HepG2 (cell line): ENCODE measurements at regions not wholly inside any gene's neighbourhood (a gene's known extent, or its start where the extent isn't known, plus 50 kb on each side); places are given as distances from the start of the nearest gene placed in this dataset.

Experiments
- ATAC-seq: fragments of 200-7000 bp; cut with Tn5 transposase; 3 replicates; pipeline ENCODE4 v1.9.1; 2020; ENCODE audit warnings: mild to moderate bottlenecking, moderate library complexity
- BruUV-seq: library from RNA; stranded (reverse); fragments of 400-500 nt; replicated peaks from 2 replicates; lab custom pipeline; 2021; lab: Mats Ljungman, UMichigan
- CTCF ChIA-PET: fragments of 300-600 bp; formaldehyde crosslinking; extraction: SDS; loops from one replicate; lab custom pipeline; 2021; ENCODE audit warnings: low total read pairs, inconsistent platforms, low intra/inter-chr PET ratio; lab: Yijun Ruan, JAX
- POLR2A ChIA-PET: fragments of 350-600 bp; sonication (Branson Sonifier 250); formaldehyde crosslinking; loops from one replicate; lab custom pipeline; 2020; ENCODE audit warnings: antibody characterized with exemption, inconsistent platforms; lab: Yijun Ruan, JAX
- DNase-seq: peaks from one replicate; pipeline ENCODE4 v3.0.0-alpha.2; 2015; ENCODE audit warnings: low spot score
- FAIRE-seq: peaks from 3 replicates; lab custom pipeline; 2011; peaks lifted over from hg19 to GRCh38; lab: Jason Lieb, UNC
- H2AFZ ChIP-seq: one replicate; pipeline ENCODE4 v1.6.1; 2011; ENCODE audit warnings: low read length, inconsistent platforms
- H3K27ac ChIP-seq: fragments of 300-600 bp; 3 replicates; pipeline ENCODE4 v1.8.0; 2011; ENCODE audit warnings: mixed run types, mild to moderate bottlenecking, mixed read lengths, low read length, inconsistent platforms; ENCODE audit not compliant: insufficient read depth; ENCODE audit errors: extremely low read length
- H3K27me3 ChIP-seq, 2 experiments: fragments of 200-600 bp in 1 of 2; 2 replicates in 1 of 2; 3 replicates in 1 of 2; pipeline versions ENCODE4 v1.6.0 to v1.8.0; 2011; ENCODE audit warnings: low read length in 2 of 2, mild to moderate bottlenecking in 2 of 2, moderate library complexity in 2 of 2, inconsistent platforms in 1 of 2; ENCODE audit not compliant: insufficient read depth in 2 of 2, control insufficient read depth in 1 of 2
- H3K36me3 ChIP-seq, 2 experiments: fragments of 200-600 bp in 1 of 2; replicated peaks in 1 of 2; 2 replicates in 1 of 2; 3 replicates in 1 of 2; pipeline versions ENCODE4 v1.5.1 to v1.8.0; 2011; ENCODE audit warnings: low read length in 2 of 2, inconsistent platforms in 1 of 2; ENCODE audit not compliant: insufficient read depth in 2 of 2, control insufficient read depth in 1 of 2
- H3K4me1 ChIP-seq: 2 replicates; pipeline ENCODE4 v1.5.1; 2012; ENCODE audit warnings: low read length, inconsistent platforms; ENCODE audit not compliant: insufficient read depth
- H3K4me2 ChIP-seq: 2 replicates; pipeline ENCODE4 v1.6.0; 2011; ENCODE audit warnings: low read depth, low read length, inconsistent platforms
- H3K4me3 ChIP-seq, 3 experiments: fragments of 200-600 bp in 1 of 3; sonication (generic), shearing (Covaris generic) in 1 of 3; replicated peaks in 1 of 3; 2 replicates each; pipeline ENCODE4 v1.5.1; 2011 to 2016; ENCODE audit warnings: low read length in 3 of 3, inconsistent platforms in 2 of 3, low read depth in 2 of 3, mild to moderate bottlenecking in 2 of 3, control low read depth in 1 of 3, mixed read lengths in 1 of 3; ENCODE audit not compliant: insufficient read depth in 1 of 3
- H3K79me2 ChIP-seq: one replicate; pipeline ENCODE4 v1.6.1; 2011; ENCODE audit warnings: low read length, inconsistent platforms; ENCODE audit not compliant: insufficient read depth
- H3K9ac ChIP-seq: 2 replicates; pipeline ENCODE4 v1.6.0; 2011; ENCODE audit warnings: mild to moderate bottlenecking, low read depth, low read length, inconsistent platforms; ENCODE audit not compliant: insufficient read depth
- H3K9me3 ChIP-seq: 2 replicates; pipeline ENCODE4 v1.5.1; 2012; ENCODE audit warnings: mild to moderate bottlenecking, low read length
- H4K20me1 ChIP-seq: 2 replicates; pipeline ENCODE4 v1.6.0; 2011; ENCODE audit warnings: inconsistent platforms, mild to moderate bottlenecking, low read length, moderate library complexity; ENCODE audit not compliant: insufficient read depth
- ATF7 ChIP-seq, 2 experiments: fragments of 450-650 bp in 1 of 2; sonication (generic) in 1 of 2; formaldehyde crosslinking in 1 of 2; IDR thresholded peaks; 2 replicates each; pipeline versions ENCODE4 v1.4.0 to v1.6.1; 2016 to 2020; ENCODE audit warnings: antibody characterized with exemption in 1 of 2, mild to moderate bottlenecking in 1 of 2, missing genetic modification reagents in 1 of 2
- DNMT3B ChIP-seq: conservative IDR thresholded peaks from 2 replicates; pipeline ENCODE4 v1.6.1; 2016; ENCODE audit warnings: missing biosample characterization, control low read depth
- FOXA1 ChIP-seq, 2 experiments: fragments of 450-650 bp in 1 of 2; sonication (generic) in 1 of 2; formaldehyde crosslinking in 1 of 2; IDR thresholded peaks; 2 replicates each; pipeline versions ENCODE4 v1.4.0 to v1.6.1; 2016 to 2020; ENCODE audit warnings: missing genetic modification reagents in 1 of 2
- SP1 ChIP-seq, 2 experiments: fragments of 450-650 bp in 1 of 2; sonication (generic) in 1 of 2; formaldehyde crosslinking in 1 of 2; IDR thresholded peaks; 2 replicates each; pipeline versions ENCODE4 v1.4.0 to v1.6.1; 2016 to 2020; ENCODE audit warnings: missing genetic modification reagents in 1 of 2
- ZNF136 ChIP-seq: sonication (generic); formaldehyde crosslinking; IDR thresholded peaks from 2 replicates; pipeline ENCODE4 v1.8.1; 2022; ENCODE audit warnings: low read depth, mild to moderate bottlenecking, moderate library complexity, missing genetic modification reagents
- ZNF547 ChIP-seq: sonication (generic); formaldehyde crosslinking; IDR thresholded peaks from 2 replicates; pipeline ENCODE4 v1.5.1; 2020; ENCODE audit warnings: mild to moderate bottlenecking, missing genetic modification reagents
- ZNF577 ChIP-seq: sonication (generic); formaldehyde crosslinking; IDR thresholded peaks from 2 replicates; pipeline ENCODE4 v1.4.0; 2020; ENCODE audit warnings: mild to moderate bottlenecking, low read depth, missing genetic modification reagents, borderline replicate concordance
- ZNF841 ChIP-seq: sonication (generic); formaldehyde crosslinking; IDR thresholded peaks from 2 replicates; pipeline ENCODE4 v1.8.1; 2023; ENCODE audit warnings: missing genetic modification reagents, borderline replicate concordance
- WGBS: methylation state at CpG from one replicate; pipeline ENCODE4 v1.1.6; 2017; ENCODE audit warnings: low lambda C conversion rate; 5-methylcytosine and 5-hydroxymethylcytosine counted together
- in situ Hi-C: cut with HindIII; loops from 2 replicates; pipeline ENCODE4 v1.10.0; 2017; ENCODE audit warnings: low pct_unique_long_range_greater_than_20kb; ENCODE audit not compliant: extremely low pct_ligation_motif_present
- intact Hi-C: fragments of 100-400 bp; cut with micrococcal nuclease; formaldehyde crosslinking; loops from one replicate; pipeline ENCODE4 v1.10.0; 2022; ENCODE audit not compliant: unreplicated experiment
- TF ChIP-seq, protein P1 (sequence below): sonication (generic); formaldehyde crosslinking; IDR thresholded peaks from 2 replicates; pipeline ENCODE4 v1.5.1; 2020; ENCODE audit warnings: missing genetic modification reagents, mild to moderate bottlenecking, borderline replicate concordance
- TF ChIP-seq, protein P2 (sequence below): sonication (generic); formaldehyde crosslinking; IDR thresholded peaks from 2 replicates; pipeline ENCODE4 v1.4.0; 2020; ENCODE audit warnings: missing genetic modification reagents, low read depth, mild to moderate bottlenecking, borderline replicate concordance
- TF ChIP-seq, protein P3 (sequence below): sonication (generic); formaldehyde crosslinking; IDR thresholded peaks from 2 replicates; pipeline ENCODE4 v1.5.1; 2020; ENCODE audit warnings: mild to moderate bottlenecking, missing genetic modification reagents, borderline replicate concordance

DNA sequence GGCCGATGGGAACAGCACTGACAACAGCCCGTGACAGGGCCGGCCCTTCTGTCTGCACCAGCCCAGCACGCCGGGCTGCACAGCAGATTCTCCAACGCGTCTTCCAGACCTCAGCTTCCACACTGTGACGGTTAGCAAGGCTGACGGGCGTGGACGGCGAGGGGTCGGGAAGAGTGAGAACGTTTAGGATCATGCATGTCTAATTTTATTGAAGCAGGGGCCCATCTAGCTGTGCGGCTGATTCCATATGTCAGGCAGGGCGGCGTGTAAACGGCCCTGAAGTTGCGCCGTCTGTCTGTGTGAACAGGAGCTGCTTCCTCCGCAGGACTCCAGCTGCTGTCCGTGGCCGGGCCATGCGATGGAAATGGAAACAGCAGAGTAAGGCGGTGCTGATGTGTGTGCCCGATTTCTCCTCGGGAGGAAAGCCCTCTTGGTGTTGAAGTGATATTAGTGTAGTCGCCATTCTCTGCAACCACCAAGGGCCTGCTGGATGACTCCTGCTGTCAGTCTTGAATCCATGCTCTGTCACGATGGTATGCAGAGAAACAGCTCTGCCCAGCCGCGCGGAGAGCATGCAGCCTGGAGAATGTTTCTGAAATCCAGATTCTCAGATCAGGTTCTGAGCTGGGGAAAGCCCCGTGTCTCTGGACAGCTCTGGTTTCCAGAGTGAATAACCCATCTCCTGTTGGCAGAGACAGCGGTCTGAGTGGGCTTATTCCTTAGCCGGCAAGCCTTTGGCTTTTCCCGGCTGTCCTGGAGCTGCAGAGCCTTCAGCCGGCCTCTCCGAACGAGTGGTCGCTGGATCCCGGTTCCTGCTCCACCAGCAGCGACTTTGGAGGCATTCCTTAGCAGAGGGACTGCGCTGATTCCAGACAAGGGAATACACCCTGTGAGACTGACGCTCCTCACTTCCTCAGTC, 158.1 kb upstream of the UBE3A start (continued):
- TF ChIP-seq, protein P1, sequence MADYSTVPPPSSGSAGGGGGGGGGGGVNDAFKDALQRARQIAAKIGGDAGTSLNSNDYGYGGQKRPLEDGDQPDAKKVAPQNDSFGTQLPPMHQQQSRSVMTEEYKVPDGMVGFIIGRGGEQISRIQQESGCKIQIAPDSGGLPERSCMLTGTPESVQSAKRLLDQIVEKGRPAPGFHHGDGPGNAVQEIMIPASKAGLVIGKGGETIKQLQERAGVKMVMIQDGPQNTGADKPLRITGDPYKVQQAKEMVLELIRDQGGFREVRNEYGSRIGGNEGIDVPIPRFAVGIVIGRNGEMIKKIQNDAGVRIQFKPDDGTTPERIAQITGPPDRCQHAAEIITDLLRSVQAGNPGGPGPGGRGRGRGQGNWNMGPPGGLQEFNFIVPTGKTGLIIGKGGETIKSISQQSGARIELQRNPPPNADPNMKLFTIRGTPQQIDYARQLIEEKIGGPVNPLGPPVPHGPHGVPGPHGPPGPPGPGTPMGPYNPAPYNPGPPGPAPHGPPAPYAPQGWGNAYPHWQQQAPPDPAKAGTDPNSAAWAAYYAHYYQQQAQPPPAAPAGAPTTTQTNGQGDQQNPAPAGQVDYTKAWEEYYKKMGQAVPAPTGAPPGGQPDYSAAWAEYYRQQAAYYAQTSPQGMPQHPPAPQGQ = no peak
- TF ChIP-seq, protein P2, sequence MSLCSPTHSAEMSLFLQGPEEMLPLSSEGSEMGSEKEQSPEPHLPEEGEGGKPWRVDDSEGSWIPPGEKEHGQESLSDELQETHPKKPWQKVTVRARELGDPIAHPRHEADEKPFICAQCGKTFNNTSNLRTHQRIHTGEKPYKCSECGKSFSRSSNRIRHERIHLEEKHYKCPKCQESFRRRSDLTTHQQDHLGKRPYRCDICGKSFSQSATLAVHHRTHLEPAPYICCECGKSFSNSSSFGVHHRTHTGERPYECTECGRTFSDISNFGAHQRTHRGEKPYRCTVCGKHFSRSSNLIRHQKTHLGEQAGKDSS (CRISPR knock-in tag) = no peak

DNA sequence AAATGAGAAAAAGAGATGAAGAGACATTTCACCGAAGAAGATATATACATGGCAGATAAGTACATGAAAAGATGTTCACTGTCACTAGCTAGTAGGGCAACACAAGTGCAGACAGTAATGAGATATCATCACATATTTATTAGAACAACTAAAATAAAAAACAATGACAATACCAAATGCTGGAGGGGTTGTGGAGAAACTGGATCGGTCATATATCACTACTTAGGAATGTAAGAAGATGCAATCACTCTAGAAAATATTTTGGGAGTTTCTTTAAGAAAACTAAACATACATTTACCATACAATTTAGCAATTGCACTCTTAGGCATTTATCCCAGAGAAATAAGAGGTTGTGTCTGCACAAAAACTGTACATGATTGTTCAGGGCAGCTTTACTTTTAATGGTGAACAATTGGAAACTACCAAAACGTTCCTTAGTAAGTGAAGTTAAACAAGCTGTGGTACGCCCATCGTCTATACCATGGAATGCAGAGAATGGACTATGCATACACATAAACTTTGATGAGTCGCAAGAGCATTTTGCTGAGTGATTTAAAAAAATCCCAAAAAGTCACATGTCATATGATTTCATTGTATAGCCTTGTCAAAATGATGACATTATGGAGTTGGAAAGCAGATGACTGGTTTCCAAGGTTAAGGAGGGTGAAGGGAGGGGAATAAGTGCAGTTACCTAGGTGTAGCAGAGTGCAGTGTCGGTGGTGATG, 149.0 kb upstream of the UBE3A start:
- Histone ChIP-seq H3K27ac (no peak overlapping the region), H3K9me3 (peaks cover 38% of the 10 kb centered on the region; the same call in 1 of the 2 replicates), H3K36me3 (no peaks in the 10 kb centered on the region), H3K4me1 (no peaks in the 10 kb centered on the region), H3K27me3 (no peaks in the 10 kb centered on the region; a peak in 1 of 5 replicates), H4K20me1 (no peaks in the 10 kb centered on the region), H2AFZ (no peak overlapping the region), H3K4me3 (no peak overlapping the region), H3K9ac (no peak overlapping the region), H3K79me2 (no peaks in the 10 kb centered on the region), H3K4me2 (no peak overlapping the region)
- no peak for ATAC-seq
- ChIA-PET CTCF (no interaction called here), POLR2A (no interaction called here)
- intact Hi-C loops = no loop called here
- BruUV-seq = no TSS peak
- no peak for DNase-seq
- no peak for FAIRE-seq
- in situ Hi-C loops = no loop called here
- WGBS = 1% methylated on average over 7 of the region's 7 CpGs
- TF ChIP-seq SP1 (IDR thresholded peaks at IDR 0.05) (no peak), SP1 (CRISPR knock-in tag; IDR thresholded peaks at IDR 0.05) (no peak), ZNF577 (no peak), ZNF136 (CRISPR knock-in tag) (no peak), ZNF841 (CRISPR knock-in tag) (no peak), ATF7 (IDR thresholded peaks at IDR 0.05) (no peak), ATF7 (CRISPR knock-in tag; IDR thresholded peaks at IDR 0.05) (no peak), FOXA1 (IDR thresholded peaks at IDR 0.05) (no peak), FOXA1 (CRISPR knock-in tag; IDR thresholded peaks at IDR 0.05) (no peak), DNMT3B (no peak), ZNF547 (CRISPR knock-in tag) (no peak)
- TF ChIP-seq, protein P3, sequence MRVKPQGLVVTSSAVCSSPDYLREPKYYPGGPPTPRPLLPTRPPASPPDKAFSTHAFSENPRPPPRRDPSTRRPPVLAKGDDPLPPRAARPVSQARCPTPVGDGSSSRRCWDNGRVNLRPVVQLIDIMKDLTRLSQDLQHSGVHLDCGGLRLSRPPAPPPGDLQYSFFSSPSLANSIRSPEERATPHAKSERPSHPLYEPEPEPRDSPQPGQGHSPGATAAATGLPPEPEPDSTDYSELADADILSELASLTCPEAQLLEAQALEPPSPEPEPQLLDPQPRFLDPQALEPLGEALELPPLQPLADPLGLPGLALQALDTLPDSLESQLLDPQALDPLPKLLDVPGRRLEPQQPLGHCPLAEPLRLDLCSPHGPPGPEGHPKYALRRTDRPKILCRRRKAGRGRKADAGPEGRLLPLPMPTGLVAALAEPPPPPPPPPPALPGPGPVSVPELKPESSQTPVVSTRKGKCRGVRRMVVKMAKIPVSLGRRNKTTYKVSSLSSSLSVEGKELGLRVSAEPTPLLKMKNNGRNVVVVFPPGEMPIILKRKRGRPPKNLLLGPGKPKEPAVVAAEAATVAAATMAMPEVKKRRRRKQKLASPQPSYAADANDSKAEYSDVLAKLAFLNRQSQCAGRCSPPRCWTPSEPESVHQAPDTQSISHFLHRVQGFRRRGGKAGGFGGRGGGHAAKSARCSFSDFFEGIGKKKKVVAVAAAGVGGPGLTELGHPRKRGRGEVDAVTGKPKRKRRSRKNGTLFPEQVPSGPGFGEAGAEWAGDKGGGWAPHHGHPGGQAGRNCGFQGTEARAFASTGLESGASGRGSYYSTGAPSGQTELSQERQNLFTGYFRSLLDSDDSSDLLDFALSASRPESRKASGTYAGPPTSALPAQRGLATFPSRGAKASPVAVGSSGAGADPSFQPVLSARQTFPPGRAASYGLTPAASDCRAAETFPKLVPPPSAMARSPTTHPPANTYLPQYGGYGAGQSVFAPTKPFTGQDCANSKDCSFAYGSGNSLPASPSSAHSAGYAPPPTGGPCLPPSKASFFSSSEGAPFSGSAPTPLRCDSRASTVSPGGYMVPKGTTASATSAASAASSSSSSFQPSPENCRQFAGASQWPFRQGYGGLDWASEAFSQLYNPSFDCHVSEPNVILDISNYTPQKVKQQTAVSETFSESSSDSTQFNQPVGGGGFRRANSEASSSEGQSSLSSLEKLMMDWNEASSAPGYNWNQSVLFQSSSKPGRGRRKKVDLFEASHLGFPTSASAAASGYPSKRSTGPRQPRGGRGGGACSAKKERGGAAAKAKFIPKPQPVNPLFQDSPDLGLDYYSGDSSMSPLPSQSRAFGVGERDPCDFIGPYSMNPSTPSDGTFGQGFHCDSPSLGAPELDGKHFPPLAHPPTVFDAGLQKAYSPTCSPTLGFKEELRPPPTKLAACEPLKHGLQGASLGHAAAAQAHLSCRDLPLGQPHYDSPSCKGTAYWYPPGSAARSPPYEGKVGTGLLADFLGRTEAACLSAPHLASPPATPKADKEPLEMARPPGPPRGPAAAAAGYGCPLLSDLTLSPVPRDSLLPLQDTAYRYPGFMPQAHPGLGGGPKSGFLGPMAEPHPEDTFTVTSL = no peak
